Transverse colon (tissue), 4 donors: ENCODE measurements at regions not wholly inside any gene's neighbourhood (a gene's known extent, or its start where the extent isn't known, plus 50 kb on each side); places are given as distances from the start of the nearest gene placed in this dataset.

Experiments used
- DNase-seq: peaks from one replicate; pipeline ENCODE4 v3.0.0-alpha.2; 2019
- H3K27ac ChIP-seq, 4 donors: fragments of 200-600 bp; sonication (generic); 2 replicates each; pipeline ENCODE4 v1.5.1; 2016 to 2018; ENCODE audit warnings: inconsistent platforms in 4 of 4
- H3K27me3 ChIP-seq: fragments of 200-600 bp; sonication (generic); 2 replicates; pipeline ENCODE4 v1.5.1; 2017; ENCODE audit warnings: inconsistent platforms
- H3K36me3 ChIP-seq, 4 donors: fragments of 200-600 bp; sonication (generic); 2 replicates each; pipeline ENCODE4 v1.5.1; 2017 to 2019; ENCODE audit warnings: inconsistent platforms in 4 of 4
- H3K4me1 ChIP-seq, 4 donors: fragments of 200-600 bp; sonication (generic); 2 replicates each; pipeline ENCODE4 v1.5.1; 2017 to 2020; ENCODE audit warnings: inconsistent platforms in 4 of 4
- H3K4me3 ChIP-seq, 4 donors: fragments of 200-600 bp; sonication (generic); 1 replicate in 1 of 4; 2 replicates in 3 of 4; pipeline versions ENCODE4 v1.5.1 to v1.6.1; 2017 to 2019; ENCODE audit warnings: inconsistent platforms in 4 of 4
- H3K9me3 ChIP-seq, 2 donors: fragments of 200-600 bp; sonication (generic); 2 replicates each; pipeline ENCODE4 v1.5.1; 2017 to 2019; ENCODE audit warnings: inconsistent platforms in 2 of 2
- EP300 ChIP-seq: sonication (generic); formaldehyde crosslinking; IDR thresholded peaks from one replicate; pipeline ENCODE4 v1.6.1; 2017; ENCODE audit warnings: antibody characterized with exemption, low read depth
- POLR2A ChIP-seq: fragments of 450-650 bp; IDR thresholded peaks from one replicate; pipeline ENCODE4 v1.6.1; 2016; ENCODE audit warnings: antibody characterized with exemption, mild to moderate bottlenecking, moderate library complexity
- POLR2AphosphoS5 ChIP-seq, 3 donors: sonication (generic); formaldehyde crosslinking; IDR thresholded peaks; one replicate each; pipeline ENCODE4 v1.6.1; 2016; ENCODE audit warnings: antibody characterized with exemption in 3 of 3
- WGBS, 2 donors: methylation state at CpG; one replicate each; pipeline ENCODE4 v1.1.5; 2018; ENCODE audit warnings: low coverage in 1 of 2; 5-methylcytosine and 5-hydroxymethylcytosine counted together
- in situ Hi-C, 4 donors: fragments of 200-750 bp; cut with MboI; loops; one replicate each; pipeline versions ENCODE4 v1.15.0 to v1.15.1; 2017; ENCODE audit warnings: low sequenced_read_pairs in 3 of 4, low pct_ligation_motif_present in 1 of 4, low pct_unique_long_range_greater_than_20kb in 1 of 4
- intact Hi-C: fragments of 100-400 bp; cut with DNase I; formaldehyde crosslinking; loops from one replicate; pipeline ENCODE4 v1.15.1; 2023; ENCODE audit warnings: low total_unique reads
- TF ChIP-seq, protein P1 (sequence below), 5 experiments: fragments of 200-600 bp in 3 of 5; fragments of 450-650 bp in 2 of 5; sonication (generic) in 3 of 5; IDR thresholded peaks; 1 replicate in 2 of 5; 2 replicates in 3 of 5; pipeline ENCODE4 v1.5.1; 2016 to 2017; ENCODE audit warnings: antibody characterized with exemption in 5 of 5, inconsistent platforms in 3 of 5, mild to moderate bottlenecking in 2 of 5, moderate library complexity in 1 of 5

DNA sequence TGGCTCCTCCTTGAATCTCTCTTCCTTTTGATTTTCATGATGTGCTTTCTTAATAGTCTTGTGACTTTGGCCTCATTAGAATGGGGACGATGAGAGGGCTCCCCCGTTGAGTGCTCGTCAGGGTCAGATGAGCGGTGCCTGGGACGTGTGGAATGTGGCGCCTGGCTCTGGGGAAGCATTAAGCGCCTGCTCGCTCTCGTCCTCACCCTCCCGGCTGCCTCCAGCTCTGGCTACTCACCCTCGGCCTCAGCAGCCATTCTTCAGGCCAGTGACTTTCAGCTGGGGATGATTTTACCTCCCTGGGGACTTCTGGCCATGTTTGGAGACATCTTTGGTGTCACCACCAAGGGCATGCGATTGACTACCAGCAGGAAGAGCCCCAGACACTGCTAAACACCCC, 69.7 kb downstream of the RPS6KA4 start:
- 77 to 89% methylated on average over 6 to 12 of the region's 12 CpGs for WGBS, 2 donors
- TF ChIP-seq, protein P1, sequence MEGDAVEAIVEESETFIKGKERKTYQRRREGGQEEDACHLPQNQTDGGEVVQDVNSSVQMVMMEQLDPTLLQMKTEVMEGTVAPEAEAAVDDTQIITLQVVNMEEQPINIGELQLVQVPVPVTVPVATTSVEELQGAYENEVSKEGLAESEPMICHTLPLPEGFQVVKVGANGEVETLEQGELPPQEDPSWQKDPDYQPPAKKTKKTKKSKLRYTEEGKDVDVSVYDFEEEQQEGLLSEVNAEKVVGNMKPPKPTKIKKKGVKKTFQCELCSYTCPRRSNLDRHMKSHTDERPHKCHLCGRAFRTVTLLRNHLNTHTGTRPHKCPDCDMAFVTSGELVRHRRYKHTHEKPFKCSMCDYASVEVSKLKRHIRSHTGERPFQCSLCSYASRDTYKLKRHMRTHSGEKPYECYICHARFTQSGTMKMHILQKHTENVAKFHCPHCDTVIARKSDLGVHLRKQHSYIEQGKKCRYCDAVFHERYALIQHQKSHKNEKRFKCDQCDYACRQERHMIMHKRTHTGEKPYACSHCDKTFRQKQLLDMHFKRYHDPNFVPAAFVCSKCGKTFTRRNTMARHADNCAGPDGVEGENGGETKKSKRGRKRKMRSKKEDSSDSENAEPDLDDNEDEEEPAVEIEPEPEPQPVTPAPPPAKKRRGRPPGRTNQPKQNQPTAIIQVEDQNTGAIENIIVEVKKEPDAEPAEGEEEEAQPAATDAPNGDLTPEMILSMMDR (IDR thresholded peaks at IDR 0.05), result no peak
- TF ChIP-seq POLR2A (no peak), POLR2AphosphoS5 (IDR thresholded peaks at IDR 0.05) (no peak), EP300 (no peak)
- Histone ChIP-seq H3K27me3 (no peaks in the 10 kb centered on the region), H3K36me3 (no peaks in the 10 kb centered on the region), H3K4me3 (no peak overlapping the region), H3K27ac (no peak overlapping the region), H3K9me3 (no peaks in the 10 kb centered on the region), H3K4me1 (no peaks in the 10 kb centered on the region)
- in situ Hi-C loops, result no loop called here
- DNase-seq, result no peak
- intact Hi-C loops, result no loop called here

DNA sequence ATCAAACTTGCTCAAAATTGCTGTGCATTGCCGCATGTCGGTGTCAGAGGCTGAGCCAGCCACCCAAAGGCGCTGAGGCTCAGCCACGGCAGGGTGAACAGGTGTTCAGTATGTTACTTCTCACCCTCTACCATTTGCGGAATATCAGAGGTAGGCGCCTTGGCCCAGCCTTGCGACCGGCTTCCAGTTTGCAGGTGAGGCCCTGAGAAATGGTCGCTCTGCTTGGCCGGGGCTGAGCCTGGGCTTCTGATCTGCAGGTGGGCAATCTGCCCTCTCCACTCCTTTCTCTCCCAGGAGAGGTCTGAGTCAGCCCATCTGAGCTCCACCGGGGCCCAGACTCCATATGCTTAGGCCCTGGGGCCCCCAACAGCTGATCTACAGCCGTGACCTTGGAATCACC, 71.0 kb downstream of the RPS6KA4 start:
- TF ChIP-seq, protein P1 (IDR thresholded peaks at IDR 0.05), result no peak
- TF ChIP-seq EP300, result no peak
- TF ChIP-seq POLR2AphosphoS5 (IDR thresholded peaks at IDR 0.05), result no peak
- no peak for TF ChIP-seq POLR2A
- Histone ChIP-seq H3K4me3 (no peak overlapping the region), H3K27ac (no peak overlapping the region), H3K4me1 (no peaks in the 10 kb centered on the region), H3K36me3 (no peaks in the 10 kb centered on the region), H3K27me3 (no peaks in the 10 kb centered on the region), H3K9me3 (no peaks in the 10 kb centered on the region)
- in situ Hi-C loops, result no loop called here
- DNase-seq, result no peak
- intact Hi-C loops, result no loop called here
- WGBS, 2 donors, result 88% methylated on average over 12 of the region's 12 CpGs; no CpG with 5 or more reads in 1 of the 2 donors

GRCh38 chr11:64430645-64431044, 71.7 kb downstream of the RPS6KA4 start:
- WGBS, 2 donors, result 29 to 83% methylated on average over 1 to 17 of the region's 18 CpGs
- Histone ChIP-seq H3K27me3 (no peaks in the 10 kb centered on the region), H3K4me3 (no peak overlapping the region), H3K27ac (no peak overlapping the region), H3K36me3 (no peaks in the 10 kb centered on the region), H3K9me3 (no peaks in the 10 kb centered on the region), H3K4me1 (no peaks in the 10 kb centered on the region)
- TF ChIP-seq, protein P1 (IDR thresholded peaks at IDR 0.05), result no peak
- TF ChIP-seq EP300 (no peak), POLR2A (no peak)
- no peak for DNase-seq
- intact Hi-C loops, result no loop called here
- in situ Hi-C loops, result no loop called here

DNA sequence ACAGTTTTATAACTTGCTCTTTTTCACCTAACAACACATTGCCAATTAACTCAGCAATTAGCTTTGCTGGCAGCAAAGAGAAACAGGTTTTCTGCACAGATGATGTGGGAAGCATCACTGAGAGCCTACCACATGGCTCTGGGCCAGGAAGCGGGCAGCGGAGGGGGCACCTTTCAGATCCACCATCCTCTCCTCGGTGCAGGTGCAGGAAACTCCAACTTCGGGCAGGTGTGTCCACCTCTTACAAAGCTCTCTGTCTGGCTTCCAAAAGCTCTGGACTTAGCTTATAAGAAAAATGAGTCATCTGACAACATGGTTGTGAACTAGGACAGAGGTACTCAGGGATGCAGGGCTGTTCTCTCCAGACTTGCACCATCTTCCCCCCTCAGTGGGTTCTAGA, 77.0 kb downstream of the RPS6KA4 start:
- no peaks in the 10 kb centered on the region for H3K36me3 ChIP-seq
- intact Hi-C loops (no loop called here), in situ Hi-C loops (no loop called here)
- peaks cover 28% of the 10 kb centered on the region for H3K27me3 ChIP-seq
- TF ChIP-seq POLR2A, result no peak
- no peak for TF ChIP-seq EP300
- no peak for TF ChIP-seq POLR2AphosphoS5 (IDR thresholded peaks at IDR 0.05)
- TF ChIP-seq, protein P1 (IDR thresholded peaks at IDR 0.05), result no peak
- H3K9me3 ChIP-seq, result no peaks in the 10 kb centered on the region
- H3K4me3 ChIP-seq, result no peak overlapping the region
- no peaks in the 10 kb centered on the region for H3K4me1 ChIP-seq
- no peak for DNase-seq
- 32 to 45% methylated on average over 4 of the region's 4 CpGs for WGBS, 2 donors
- no peak overlapping the region for H3K27ac ChIP-seq
